NCI-H2227 (cell line): ENCODE measurements at regions not wholly inside any gene's neighbourhood (a gene's known extent, or its start where the extent isn't known, plus 50 kb on each side); places are given as distances from the start of the nearest gene placed in this dataset.

Experiments
- DNase-seq: peaks from one replicate; lab custom pipeline; 2025; ENCODE audit not compliant: unreplicated experiment; lab: John Stamatoyannopoulos, UW

- no peak for DNase-seq
These were observed 143.3 kb downstream of the CYP26B1 start for GRCh38 chr2:72004201-72004915.

DNA sequence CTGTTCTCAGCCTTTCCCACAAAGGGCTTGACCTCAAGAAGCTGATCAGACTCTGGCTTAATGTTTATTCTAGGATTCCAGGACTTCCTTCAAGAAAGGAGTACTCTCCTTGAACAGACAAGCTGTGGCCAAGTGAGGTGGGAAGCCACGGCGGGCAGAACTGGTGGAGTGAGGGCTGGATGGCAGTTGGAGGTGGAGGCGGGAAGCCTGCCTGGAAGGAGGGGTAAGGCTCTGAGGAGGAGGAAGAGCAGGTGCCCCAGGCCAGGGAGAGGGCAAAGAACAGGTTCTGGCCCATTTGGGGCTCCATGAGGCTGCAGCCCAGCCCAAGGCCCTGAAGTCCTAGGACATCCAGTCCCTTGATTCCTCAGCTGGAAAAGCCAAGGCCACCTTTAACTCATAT is 143.9 kb downstream of the CYP26B1 start:
- DNase-seq, result no peak

GRCh38 chr2:72003124-72003523 is 144.5 kb downstream of the CYP26B1 start:
- DNase-seq, result no peak

DNA sequence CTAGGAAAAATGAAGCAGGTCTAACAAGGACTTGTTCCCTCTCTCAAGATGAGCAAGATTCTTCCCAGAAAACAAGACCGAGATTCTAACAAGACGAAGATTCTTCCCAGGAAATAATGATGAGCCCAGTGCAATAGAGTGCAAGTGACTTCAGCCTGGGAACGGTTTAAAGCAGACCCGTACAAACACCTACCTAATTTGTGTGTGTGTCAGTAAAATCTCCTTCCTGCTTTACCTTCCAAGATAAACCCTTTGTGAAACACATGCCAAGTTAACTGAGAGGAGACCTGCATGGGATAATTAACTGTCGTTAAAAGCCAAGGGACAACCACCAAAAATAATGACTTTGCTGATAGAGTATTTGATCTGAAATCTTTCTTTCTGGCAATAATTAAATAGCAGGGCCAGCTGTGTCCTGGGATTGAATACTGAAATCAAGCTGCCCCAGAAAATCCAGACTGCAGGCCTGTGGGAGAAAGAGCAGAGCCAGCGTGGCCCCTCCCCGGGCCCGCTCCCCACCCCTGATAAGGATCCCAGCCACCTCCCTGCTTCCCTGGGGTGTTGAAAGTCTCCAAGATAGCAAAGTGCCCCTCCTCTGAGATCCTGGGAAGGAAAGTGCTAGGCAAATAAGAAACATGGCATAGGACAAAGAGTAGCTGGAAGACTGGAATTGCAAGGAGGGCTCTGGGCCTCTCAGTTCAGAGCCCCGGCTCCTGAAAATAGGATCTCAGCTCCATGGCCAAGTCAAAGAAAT is 145.5 kb downstream of the CYP26B1 start:
- no peak for DNase-seq

DNA sequence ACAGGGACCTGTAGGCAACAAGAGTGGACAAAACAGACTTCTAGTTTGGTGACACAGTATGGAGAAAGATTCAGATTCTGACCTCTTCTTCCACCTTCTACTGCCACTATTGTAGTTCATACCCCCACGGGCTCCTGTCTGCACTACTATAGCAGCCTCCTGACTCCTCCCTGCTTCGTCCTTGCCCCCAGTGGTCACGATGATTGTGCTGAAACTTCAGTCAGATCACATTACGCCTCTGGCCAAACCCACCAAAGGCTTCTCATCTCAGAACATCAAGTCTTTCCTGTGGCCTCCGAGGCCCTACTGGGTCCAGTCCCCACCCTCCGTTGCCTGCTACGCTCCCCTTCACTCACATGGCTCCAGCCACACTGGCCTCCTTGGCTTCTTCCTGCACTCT is 147.6 kb downstream of the CYP26B1 start:
- no peak for DNase-seq

DNA sequence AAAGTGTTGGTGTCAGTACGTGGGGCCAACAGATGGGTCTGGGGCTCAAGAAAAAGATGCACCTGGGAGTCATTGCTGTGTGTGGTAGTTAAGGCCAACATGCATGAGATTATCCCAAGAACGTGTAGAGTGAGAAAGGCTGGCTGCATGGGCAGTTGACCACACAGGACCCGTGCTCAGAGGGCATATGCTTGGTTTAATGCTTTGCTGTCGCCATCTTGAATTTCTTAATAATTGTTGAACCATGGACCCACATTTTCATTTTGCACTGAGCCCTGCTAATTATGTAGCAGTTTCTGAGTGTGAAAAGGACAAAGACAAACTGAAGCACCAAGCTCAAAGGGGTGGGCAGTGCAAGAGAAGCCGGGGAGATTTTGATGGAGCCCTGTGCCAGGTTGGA is 148.1 kb downstream of the CYP26B1 start:
- no peak for DNase-seq

DNA sequence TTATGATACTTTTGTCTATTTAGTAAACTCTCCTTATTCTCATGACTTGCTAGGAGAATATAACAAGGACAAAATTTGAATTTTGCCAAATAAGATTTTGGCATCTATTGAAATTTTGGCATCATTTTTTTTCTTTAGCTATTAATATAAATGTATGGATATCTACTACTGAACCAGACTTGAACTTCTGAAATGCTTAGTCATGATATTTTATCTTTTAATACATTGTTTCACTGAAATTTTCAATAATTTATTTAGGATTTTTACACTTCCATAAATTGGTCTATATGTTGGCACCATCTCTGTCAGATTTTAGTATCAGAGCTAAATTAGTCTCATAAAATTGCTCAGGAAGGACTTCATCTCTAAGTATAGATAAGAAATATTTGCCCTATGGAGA is 149.8 kb downstream of the CYP26B1 start:
- DNase-seq, result no peak

- no peak for DNase-seq
These were observed 152.5 kb downstream of the CYP26B1 start for GRCh38 chr2:71995067-71995665.

DNA sequence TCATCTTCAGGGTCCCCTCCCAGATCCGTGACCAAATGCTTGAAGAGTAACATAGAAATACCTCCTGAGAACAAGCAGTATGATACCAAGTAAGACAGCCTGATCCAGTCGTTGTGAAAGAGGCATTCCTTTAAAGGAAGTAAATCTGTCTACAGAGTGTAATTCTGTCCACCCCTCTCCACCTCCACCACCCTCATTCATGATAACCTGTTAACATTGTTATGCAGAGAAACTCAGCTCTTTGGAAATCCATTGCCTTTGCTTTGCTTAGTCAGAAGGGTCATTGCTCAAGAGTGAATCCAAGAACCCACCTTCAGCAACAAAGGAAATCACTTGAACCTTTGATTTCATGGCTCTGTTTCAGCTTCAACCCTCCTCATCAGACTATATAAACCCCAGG is 155.6 kb downstream of the CYP26B1 start:
- DNase-seq, result no peak

- no peak for DNase-seq
These were observed 156.3 kb downstream of the CYP26B1 start for GRCh38 chr2:71991397-71991796.

DNA sequence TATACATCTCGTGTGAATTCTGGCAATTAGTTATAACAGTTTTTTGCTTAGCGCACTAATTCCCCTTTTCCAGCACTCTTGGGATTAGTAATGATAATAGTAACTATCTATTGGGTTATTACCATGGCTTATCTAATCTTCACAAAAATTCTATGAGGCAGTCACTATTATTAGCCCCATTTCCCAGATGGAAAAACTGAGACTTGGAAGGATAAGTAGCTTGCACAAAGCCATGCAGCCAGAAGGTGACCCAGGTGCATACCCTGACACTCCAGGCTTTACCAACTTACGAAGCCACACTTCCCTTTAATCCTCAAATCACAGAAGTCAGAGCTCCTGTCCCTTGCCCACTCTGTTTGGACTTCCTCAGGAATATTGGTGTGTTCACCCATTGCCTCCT is 156.8 kb downstream of the CYP26B1 start:
- DNase-seq, result no peak

GRCh38 chr2:71990122-71990521 is 157.5 kb downstream of the CYP26B1 start:
- no peak for DNase-seq

GRCh38 chr2:71989671-71990070 is 158.0 kb downstream of the CYP26B1 start:
- no peak for DNase-seq

DNA sequence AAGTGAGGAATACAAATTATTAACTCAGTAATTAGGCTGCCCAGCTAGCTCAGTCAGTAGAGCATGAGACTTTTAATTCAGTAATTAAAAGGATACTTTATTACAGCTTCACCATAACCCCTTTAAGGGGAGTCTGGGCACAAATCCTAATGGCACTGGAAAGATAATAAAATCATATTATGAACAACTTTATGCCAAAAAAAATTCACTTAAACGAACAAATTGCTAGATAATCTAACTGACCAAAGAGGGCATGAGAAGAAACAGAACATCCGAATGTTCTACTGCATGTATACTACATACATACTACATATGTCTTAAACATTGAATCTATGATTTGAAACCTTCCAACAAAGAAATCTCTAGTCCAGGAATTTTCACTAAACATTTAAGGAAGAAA is 159.5 kb downstream of the CYP26B1 start:
- no peak for DNase-seq

DNA sequence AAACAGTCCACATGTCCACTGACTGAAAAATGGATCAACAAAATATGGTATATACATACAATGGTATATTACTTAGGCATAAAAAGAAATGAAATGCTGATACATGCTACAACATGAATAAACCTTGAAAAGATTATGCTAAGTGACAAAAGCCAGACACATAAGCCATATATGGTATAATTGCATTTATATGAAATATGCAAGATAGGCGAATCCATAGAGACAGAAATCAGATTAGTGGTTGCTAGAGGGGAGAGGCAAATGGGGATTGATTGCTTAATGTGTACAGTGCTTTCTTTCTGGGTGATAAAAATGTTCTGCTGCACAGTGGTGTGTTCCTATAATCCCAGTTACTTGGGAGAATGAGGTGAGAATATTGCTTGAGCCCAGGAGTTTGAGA is 171.0 kb downstream of the CYP26B1 start:
- no peak for DNase-seq

- no peak for DNase-seq
These were observed 172.8 kb downstream of the CYP26B1 start for GRCh38 chr2:71974846-71975245.

- no peak for DNase-seq
These were observed 176.2 kb downstream of the CYP26B1 start for GRCh38 chr2:71971493-71971892.

GRCh38 chr2:71965530-71965929 is 182.1 kb downstream of the CYP26B1 start:
- no peak for DNase-seq

DNA sequence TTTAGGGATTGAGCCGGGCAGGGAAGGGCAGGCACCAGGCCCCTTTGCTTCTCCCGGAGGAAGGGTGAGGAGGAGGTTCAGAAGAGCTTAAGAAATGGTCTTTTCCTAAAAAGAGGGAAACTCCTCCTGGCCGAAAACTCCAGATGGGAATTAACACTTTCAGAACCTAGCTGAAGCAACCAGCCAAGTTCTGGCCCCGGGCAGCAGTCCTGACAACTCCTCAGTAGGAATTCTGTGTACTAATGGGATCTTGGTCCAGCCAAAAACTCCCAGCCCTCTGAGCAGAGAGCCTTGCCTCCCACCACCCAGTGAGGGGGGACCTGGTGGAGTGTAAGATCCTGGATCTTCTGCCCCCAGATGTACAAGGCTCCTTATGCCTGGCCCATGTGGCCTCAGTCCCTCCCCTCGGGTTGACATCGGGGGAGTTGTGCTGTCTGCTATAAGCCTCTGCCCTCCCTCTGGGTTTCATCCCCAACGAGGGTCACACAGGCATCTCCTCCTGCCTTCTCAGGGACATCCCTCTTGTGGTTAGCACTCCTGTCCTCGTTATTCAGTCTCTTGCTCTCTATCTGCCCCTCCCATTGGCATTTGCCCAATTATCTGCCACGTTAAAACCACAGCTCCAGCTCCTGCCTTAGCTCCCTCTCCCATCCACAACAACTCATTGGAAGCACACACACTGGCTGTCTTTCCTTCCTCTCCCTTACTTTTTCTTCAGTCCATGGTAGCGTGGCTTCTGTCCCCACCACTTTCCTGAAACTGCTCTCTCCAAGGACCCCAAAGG is 184.6 kb downstream of the CYP26B1 start:
- DNase-seq, result no peak

DNA sequence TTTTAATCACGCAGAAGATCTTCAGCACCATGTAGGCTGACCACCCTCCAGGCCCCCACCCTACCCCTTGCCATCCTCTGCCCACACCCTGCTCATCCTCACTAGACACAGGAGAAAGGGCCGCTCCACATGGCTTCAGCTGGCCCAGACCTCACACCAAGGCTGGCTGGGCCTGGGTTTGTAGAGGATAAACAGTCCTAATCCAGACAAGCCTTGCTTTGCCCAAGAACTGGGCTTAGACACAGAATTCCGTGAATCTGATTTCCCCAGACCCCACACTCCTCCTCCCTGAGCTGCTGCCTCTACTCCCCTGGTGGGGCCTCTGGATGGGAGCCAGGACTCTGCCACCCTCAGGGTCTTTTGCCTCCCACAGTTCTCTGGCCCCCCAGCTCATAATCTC is 185.3 kb downstream of the CYP26B1 start:
- DNase-seq, result no peak

- no peak for DNase-seq
These were observed 186.2 kb downstream of the CYP26B1 start for GRCh38 chr2:71961289-71962027.
